HG03521 (cell line): ENCODE measurements at regions not wholly inside any gene's neighbourhood (a gene's known extent, or its start where the extent isn't known, plus 50 kb on each side); places are given as distances from the start of the nearest gene placed in this dataset.

ENCODE experiments used
- ATAC-seq: cut with Tn5 transposase; IDR thresholded peaks from one replicate; pipeline ENCODE4 v1.9.1; 2021; ENCODE audit warnings: mild to moderate bottlenecking, moderate library complexity; ENCODE audit not compliant: unreplicated experiment

- ATAC-seq, result no peak
Measured at GRCh38 chr1:61531716-61532115, 193.2 kb downstream of the TM2D1 start.

GRCh38 chr1:61523893-61524605 is 200.9 kb downstream of the TM2D1 start:
- ATAC-seq, result no peak

- no peak for ATAC-seq
Measured at GRCh38 chr1:61523229-61523628, 201.7 kb downstream of the TM2D1 start.

GRCh38 chr1:61520401-61520800 is 204.5 kb downstream of the TM2D1 start:
- no peak for ATAC-seq

- no peak for ATAC-seq
Measured at GRCh38 chr1:61519631-61520030, 205.3 kb downstream of the TM2D1 start.

GRCh38 chr1:61518670-61519400 is 206.1 kb downstream of the TM2D1 start:
- ATAC-seq, result peak; percentile 74

- no peak for ATAC-seq
Measured at GRCh38 chr1:61517345-61517744, 207.6 kb downstream of the TM2D1 start.

- no peak for ATAC-seq
Measured at GRCh38 chr1:61515096-61515495, 209.8 kb downstream of the TM2D1 start.
